ENCODE measurements at regions not wholly inside any gene's neighbourhood (a gene's known extent, or its start where the extent isn't known, plus 50 kb on each side); places are given as distances from the start of the nearest gene placed in this dataset.
A peak's percentile ranks its signal among the peaks of the same experiment; 100 is the strongest.

DNA sequence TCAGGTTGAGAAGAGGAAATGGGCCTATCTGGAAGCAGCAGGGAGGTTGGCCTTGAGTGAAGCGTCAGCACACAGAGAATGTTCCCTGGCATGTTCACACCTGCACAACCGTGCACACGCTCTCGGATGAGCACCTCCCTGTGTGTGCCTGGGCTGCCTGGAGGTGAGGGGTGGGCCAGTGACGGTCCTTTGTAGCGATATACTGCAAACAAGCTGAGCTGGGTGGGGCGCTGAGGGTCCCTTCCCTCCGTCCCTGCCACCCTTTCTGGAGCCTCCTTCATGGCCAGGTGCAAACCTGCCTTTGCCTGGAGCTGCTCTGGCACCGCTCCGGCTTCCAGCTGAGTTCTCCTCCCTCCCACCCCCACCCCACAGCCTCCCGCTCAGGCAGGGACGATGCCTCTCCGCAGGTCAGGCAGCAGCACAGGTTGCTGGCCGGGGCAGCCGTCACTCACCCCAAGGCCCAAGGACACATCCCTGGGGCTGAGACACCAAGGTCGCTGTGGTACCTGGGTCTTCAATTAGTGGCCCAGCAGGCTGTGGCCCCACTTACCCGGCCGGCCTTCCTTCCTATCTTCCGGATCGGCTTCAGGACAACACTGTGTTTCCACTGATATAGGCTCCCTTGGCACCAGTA is 111.6 kb downstream of the ERMARD start:
- DNase-seq (ENCODE audit: low read depth in 1 of 2, low spot score in 2 of 2) (peak in 1 of 2 experiments; percentile 34), FAIRE-seq (no peak)
- H3K23me2 ChIP-seq (ENCODE audit: low read depth, low read length) = peaks cover 7% of the 10 kb centered on the region
- no peaks in the 10 kb centered on the region for H3K79me2 ChIP-seq (ENCODE audit: control insufficient read depth in 1 of 2, insufficient read depth in 2 of 2, low read length in 2 of 2)
- H4K91ac ChIP-seq (replicated peaks; ENCODE audit: insufficient read length, low read length) = no peak overlapping the region
- H3K9ac ChIP-seq (replicated peaks in 1 of 4; ENCODE audit: extremely low read depth in 1 of 4, low read depth in 3 of 4, low read length in 3 of 4) = no peak overlapping the region
- peak overlapping the region; percentile 64; the same call in 1 of the 2 replicates for H2BK5ac ChIP-seq (ENCODE audit: low read depth, low read length)
- H3K18ac ChIP-seq (ENCODE audit: extremely low read depth, low read length) = no peak overlapping the region
- no peak overlapping the region for H3K4ac ChIP-seq (replicated peaks; ENCODE audit: insufficient read length, low read depth, low read length)
- H3K36me3 ChIP-seq (ENCODE audit: control insufficient read depth in 2 of 4, insufficient read depth in 4 of 4, low read length in 3 of 4) = no peaks in the 10 kb centered on the region; a peak in 1 of 8 replicates
- peak overlapping the region; percentile 36; the same call in 1 of the 2 replicates for H4K8ac ChIP-seq (ENCODE audit: extremely low read depth, insufficient read depth, low read length)
- WGBS, 2 experiments (ENCODE audit: extremely low coverage in 1 of 2, insufficient coverage in 1 of 2, insufficient read length in 1 of 2, insufficient replicate concordance in 2 of 2, low coverage in 1 of 2, low lambda C conversion rate in 2 of 2, missing lambda C conversion rate in 1 of 2) = 95% methylated on average over 13 of the region's 20 CpGs; no CpG with 5 or more reads in 1 of the 2 experiments
- no peak overlapping the region for H3K14ac ChIP-seq (ENCODE audit: insufficient read length)
- no peak overlapping the region for H3K23ac ChIP-seq (ENCODE audit: insufficient read length)
- peak overlapping the region; percentile 76 for H2AK5ac ChIP-seq (ENCODE audit: low read depth, low read length)
- H2BK20ac ChIP-seq (ENCODE audit: low read length) = no peak overlapping the region
- H4K5ac ChIP-seq (ENCODE audit: insufficient read length, low read depth, low read length) = no peak overlapping the region
- no peak overlapping the region for H3K4me3 ChIP-seq (ENCODE audit: extremely low read depth in 1 of 4, insufficient read depth in 2 of 4, low read depth in 3 of 4, low read length in 4 of 4)
- H2BK12ac ChIP-seq (ENCODE audit: low read depth, low read length) = peak overlapping the region; percentile 32; the same call in 1 of the 2 replicates
- H3K27ac ChIP-seq (ENCODE audit: low read depth, low read length) = no peak overlapping the region
- CTCF ChIA-PET (ENCODE audit: partially characterized antibody) = no interaction called here
- POLR2A ChIA-PET (ENCODE audit: partially characterized antibody) = no interaction called here
- H3K4me2 ChIP-seq (ENCODE audit: insufficient read depth in 1 of 2, low read depth in 2 of 2, low read length in 2 of 2) = no peak overlapping the region
- H4K20me1 ChIP-seq (replicated peaks in 1 of 2; ENCODE audit: control insufficient read depth in 1 of 2, insufficient read depth in 2 of 2, low read length in 2 of 2) = peaks cover 0 to 2% of the 10 kb centered on the region in 2 experiments
- no peaks in the 10 kb centered on the region; a peak in 1 of 7 replicates for H3K4me1 ChIP-seq (replicated peaks in 1 of 4; ENCODE audit: control insufficient read depth in 3 of 4, insufficient read depth in 4 of 4, low read length in 3 of 4)
- 0 out of 2 replicates have a peak, but pooled peaks cover 3% of the 10 kb centered on the region for H3K79me1 ChIP-seq (ENCODE audit: low read depth, low read length)
- no peak overlapping the region for H2AFZ ChIP-seq (ENCODE audit: low read length)
- H3K27me3 ChIP-seq (replicated peaks in 1 of 4; ENCODE audit: control insufficient read depth in 3 of 4, extremely low read depth in 1 of 4, insufficient read depth in 3 of 4, low read length in 3 of 4) = no peaks in the 10 kb centered on the region; a peak in 1 of 7 replicates
- H3K9me3 ChIP-seq (ENCODE audit: insufficient read depth in 2 of 2, low read depth in 1 of 2, low read length in 1 of 2) = peaks cover 5 to 9% of the 10 kb centered on the region in 2 experiments; a peak in 3 of 4 replicates
- no peak overlapping the region for H3K56ac ChIP-seq (replicated peaks; ENCODE audit: insufficient read length, low read depth, low read length)
- H2BK120ac ChIP-seq (replicated peaks; ENCODE audit: low read depth, low read length) = no peak overlapping the region
- H2BK15ac ChIP-seq (ENCODE audit: low read length) = peak overlapping the region; percentile 72; the same call in 1 of the 2 replicates
- TF ChIP-seq CREB1 (IDR thresholded peaks at IDR 0.05) (no peak), SUZ12 (IDR thresholded peaks at IDR 0.05; ENCODE audit: low read length) (no peak), CBX8 (IDR thresholded peaks at IDR 0.05; ENCODE audit: borderline replicate concordance, low read depth, low read length) (no peak), GABPA (IDR thresholded peaks at IDR 0.05; ENCODE audit: borderline replicate concordance, insufficient read depth, low read length) (no peak), E2F6 (IDR thresholded peaks at IDR 0.05) (no peak), SAP30 (IDR thresholded peaks at IDR 0.05; ENCODE audit: insufficient read depth, insufficient replicate concordance, low read length) (no peak), GTF2F1 (IDR thresholded peaks at IDR 0.05; ENCODE audit: borderline replicate concordance, low read depth, low read length) (no peak), POLR2AphosphoS5 (IDR thresholded peaks at IDR 0.05; ENCODE audit: low read depth, low read length) (no peak), SP2 (IDR thresholded peaks at IDR 0.05; ENCODE audit: low read length) (no peak), POLR2A (IDR thresholded peaks at IDR 0.05; ENCODE audit: control extremely low read depth in 1 of 2, low read depth in 2 of 2, low read length in 2 of 2) (no peak), PHF8 (conservative IDR thresholded peaks at IDR 0.05; ENCODE audit: low read depth, low read length) (no peak)
- TF ChIP-seq, protein P1, sequence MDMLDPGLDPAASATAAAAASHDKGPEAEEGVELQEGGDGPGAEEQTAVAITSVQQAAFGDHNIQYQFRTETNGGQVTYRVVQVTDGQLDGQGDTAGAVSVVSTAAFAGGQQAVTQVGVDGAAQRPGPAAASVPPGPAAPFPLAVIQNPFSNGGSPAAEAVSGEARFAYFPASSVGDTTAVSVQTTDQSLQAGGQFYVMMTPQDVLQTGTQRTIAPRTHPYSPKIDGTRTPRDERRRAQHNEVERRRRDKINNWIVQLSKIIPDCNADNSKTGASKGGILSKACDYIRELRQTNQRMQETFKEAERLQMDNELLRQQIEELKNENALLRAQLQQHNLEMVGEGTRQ (IDR thresholded peaks at IDR 0.05; ENCODE audit: low read length) = no peak

Data from H1 (cell line).